Colon (tissue), 2 donors: ENCODE measurements at regions not wholly inside any gene's neighbourhood (a gene's known extent, or its start where the extent isn't known, plus 50 kb on each side); places are given as distances from the start of the nearest gene placed in this dataset.
A peak's percentile ranks its signal among the peaks of the same experiment; 100 is the strongest.

Experiments
- FAIRE-seq: peaks from 2 replicates; lab custom pipeline; 2012; peaks lifted over from hg19 to GRCh38; lab: Jason Lieb, UNC
- donor health status: control.
- donor health status: control.

GRCh38 chr3:18827664-18828063 is 320.6 kb upstream of the KCNH8 start:
- no peak for FAIRE-seq

- FAIRE-seq, result no peak
Measured at GRCh38 chr3:18825665-18826064, 322.6 kb upstream of the KCNH8 start.

- no peak for FAIRE-seq
Measured at GRCh38 chr3:18813300-18813699, 335.0 kb upstream of the KCNH8 start.

- FAIRE-seq, result no peak
Measured at GRCh38 chr3:18812316-18812715, 336.0 kb upstream of the KCNH8 start.

GRCh38 chr3:18810306-18810661 is 338.0 kb upstream of the KCNH8 start:
- FAIRE-seq, result no peak

GRCh38 chr3:18809640-18810305 is 338.5 kb upstream of the KCNH8 start:
- no peak for FAIRE-seq

GRCh38 chr3:18808429-18808828 is 339.9 kb upstream of the KCNH8 start:
- FAIRE-seq, result no peak

GRCh38 chr3:18807593-18807992 is 340.7 kb upstream of the KCNH8 start:
- FAIRE-seq, result no peak

GRCh38 chr3:18806633-18807032 is 341.7 kb upstream of the KCNH8 start:
- FAIRE-seq, result no peak

GRCh38 chr3:18797378-18797777 is 350.9 kb upstream of the KCNH8 start:
- no peak for FAIRE-seq

GRCh38 chr3:18795078-18795477 is 353.2 kb upstream of the KCNH8 start:
- FAIRE-seq, result no peak

- FAIRE-seq, result no peak
Measured at GRCh38 chr3:18791752-18792151, 356.6 kb upstream of the KCNH8 start.

GRCh38 chr3:18791182-18791581 is 357.1 kb upstream of the KCNH8 start:
- no peak for FAIRE-seq

GRCh38 chr3:18790384-18790783 is 357.9 kb upstream of the KCNH8 start:
- FAIRE-seq, result no peak

GRCh38 chr3:18789734-18790133 is 358.6 kb upstream of the KCNH8 start:
- FAIRE-seq, result no peak

GRCh38 chr3:18787441-18787840 is 360.9 kb upstream of the KCNH8 start:
- no peak for FAIRE-seq

GRCh38 chr3:18786650-18787323 is 361.5 kb upstream of the KCNH8 start:
- no peak for FAIRE-seq

- no peak for FAIRE-seq
Measured at GRCh38 chr3:18782191-18782590, 357.1 kb upstream of the SATB1 start.

GRCh38 chr3:18780959-18781358 is 355.8 kb upstream of the SATB1 start:
- no peak for FAIRE-seq

- peak; percentile 10 for FAIRE-seq
Measured at GRCh38 chr3:18779704-18780103, 354.6 kb upstream of the SATB1 start.

- FAIRE-seq, result no peak
Measured at GRCh38 chr3:18778598-18778997, 353.5 kb upstream of the SATB1 start.

GRCh38 chr3:18778094-18778493 is 353.0 kb upstream of the SATB1 start:
- FAIRE-seq, result no peak

- FAIRE-seq, result no peak
Measured at GRCh38 chr3:18775501-18775900, 350.4 kb upstream of the SATB1 start.
